ENCODE measurements at regions not wholly inside any gene's neighbourhood (a gene's known extent, or its start where the extent isn't known, plus 50 kb on each side); places are given as distances from the start of the nearest gene placed in this dataset.

GRCh38 chr15:94033683-94034020, 197.7 kb upstream of the MCTP2 start:
- peaks cover 0 to 10% (median 0%) of the 10 kb centered on the region in 7 donors for H3K27me3 ChIP-seq (replicated peaks in 1 of 7)
- H3K36me3 ChIP-seq: no peaks in the 10 kb centered on the region
- H3K4me3 ChIP-seq: no peak overlapping the region
- peaks cover 0 to 9% (median 0%) of the 10 kb centered on the region in 8 donors for H3K9me3 ChIP-seq
- no peaks in the 10 kb centered on the region for H3K4me1 ChIP-seq
- no peak overlapping the region for H3K27ac ChIP-seq
- DNase-seq: no peak
- no peak for TF ChIP-seq POLR2A (IDR thresholded peaks at IDR 0.05)
- 88 to 96% (median 93%) methylated on average over 6 to 17 of the region's 17 CpGs for WGBS, 5 donors
- intact Hi-C loops (cut with DNase I; ENCODE audit: low total_unique reads): no loop called here

GRCh38 chr15:94033014-94033682, 198.2 kb upstream of the MCTP2 start:
- Histone ChIP-seq H3K27me3 (replicated peaks in 1 of 7) (peaks cover 0 to 10% (median 0%) of the 10 kb centered on the region in 7 donors), H3K36me3 (no peaks in the 10 kb centered on the region), H3K4me3 (no peak overlapping the region), H3K4me1 (no peaks in the 10 kb centered on the region), H3K27ac (no peak overlapping the region), H3K9me3 (peaks cover 0 to 4% (median 0%) of the 10 kb centered on the region in 8 donors)
- intact Hi-C loops (cut with DNase I; ENCODE audit: low total_unique reads): no loop called here
- TF ChIP-seq POLR2A (IDR thresholded peaks at IDR 0.05): no peak
- no peak for TF ChIP-seq CTCF (IDR thresholded peaks at IDR 0.05 in 8 of 11, conservative IDR thresholded peaks at IDR 0.05 in 3 of 11)
- TF ChIP-seq POLR2AphosphoS5 (IDR thresholded peaks at IDR 0.05): no peak
- DNase-seq: no peak
- 65 to 79% (median 70%) methylated on average over 8 of the region's 8 CpGs for WGBS, 5 donors

GRCh38 chr15:94032571-94032970, 198.8 kb upstream of the MCTP2 start:
- Histone ChIP-seq H3K4me1 (no peaks in the 10 kb centered on the region), H3K4me3 (no peak overlapping the region), H3K9me3 (no peaks in the 10 kb centered on the region), H3K36me3 (no peaks in the 10 kb centered on the region), H3K27ac (no peak overlapping the region), H3K27me3 (replicated peaks in 1 of 7) (peaks cover 0 to 10% (median 0%) of the 10 kb centered on the region in 7 donors)
- TF ChIP-seq POLR2AphosphoS5 (IDR thresholded peaks at IDR 0.05): no peak
- no peak for TF ChIP-seq CTCF (IDR thresholded peaks at IDR 0.05 in 8 of 11, conservative IDR thresholded peaks at IDR 0.05 in 3 of 11)
- no peak for TF ChIP-seq POLR2A (IDR thresholded peaks at IDR 0.05)
- DNase-seq: no peak
- WGBS, 5 donors: 87 to 94% (median 90%) methylated on average over 7 of the region's 7 CpGs
- intact Hi-C loops (cut with DNase I; ENCODE audit: low total_unique reads): no loop called here

- intact Hi-C loops (cut with DNase I; ENCODE audit: low total_unique reads): no loop called here
- Histone ChIP-seq H3K27me3 (replicated peaks in 1 of 7) (peaks cover 0 to 10% (median 0%) of the 10 kb centered on the region in 7 donors), H3K9me3 (no peaks in the 10 kb centered on the region), H3K36me3 (no peaks in the 10 kb centered on the region), H3K4me1 (no peaks in the 10 kb centered on the region), H3K4me3 (no peak overlapping the region), H3K27ac (no peak overlapping the region)
- TF ChIP-seq POLR2A (IDR thresholded peaks at IDR 0.05) (no peak), POLR2AphosphoS5 (IDR thresholded peaks at IDR 0.05) (no peak), CTCF (IDR thresholded peaks at IDR 0.05 in 8 of 11, conservative IDR thresholded peaks at IDR 0.05 in 3 of 11) (no peak)
- DNase-seq: no peak
- 79 to 93% (median 89%) methylated on average over 1 of the region's 1 CpG for WGBS, 5 donors
Measured at GRCh38 chr15:94031072-94031471, 200.3 kb upstream of the MCTP2 start.

All from spleen (tissue), 11 donors.